Umbilical cord (tissue), 1 donor: ENCODE measurements at regions not wholly inside any gene's neighbourhood (a gene's known extent, or its start where the extent isn't known, plus 50 kb on each side); places are given as distances from the start of the nearest gene placed in this dataset.

Experiments
- DNase-seq: peaks from one replicate; pipeline ENCODE4 v3.0.0-alpha.2; 2015; ENCODE audit warnings: low spot score

DNA sequence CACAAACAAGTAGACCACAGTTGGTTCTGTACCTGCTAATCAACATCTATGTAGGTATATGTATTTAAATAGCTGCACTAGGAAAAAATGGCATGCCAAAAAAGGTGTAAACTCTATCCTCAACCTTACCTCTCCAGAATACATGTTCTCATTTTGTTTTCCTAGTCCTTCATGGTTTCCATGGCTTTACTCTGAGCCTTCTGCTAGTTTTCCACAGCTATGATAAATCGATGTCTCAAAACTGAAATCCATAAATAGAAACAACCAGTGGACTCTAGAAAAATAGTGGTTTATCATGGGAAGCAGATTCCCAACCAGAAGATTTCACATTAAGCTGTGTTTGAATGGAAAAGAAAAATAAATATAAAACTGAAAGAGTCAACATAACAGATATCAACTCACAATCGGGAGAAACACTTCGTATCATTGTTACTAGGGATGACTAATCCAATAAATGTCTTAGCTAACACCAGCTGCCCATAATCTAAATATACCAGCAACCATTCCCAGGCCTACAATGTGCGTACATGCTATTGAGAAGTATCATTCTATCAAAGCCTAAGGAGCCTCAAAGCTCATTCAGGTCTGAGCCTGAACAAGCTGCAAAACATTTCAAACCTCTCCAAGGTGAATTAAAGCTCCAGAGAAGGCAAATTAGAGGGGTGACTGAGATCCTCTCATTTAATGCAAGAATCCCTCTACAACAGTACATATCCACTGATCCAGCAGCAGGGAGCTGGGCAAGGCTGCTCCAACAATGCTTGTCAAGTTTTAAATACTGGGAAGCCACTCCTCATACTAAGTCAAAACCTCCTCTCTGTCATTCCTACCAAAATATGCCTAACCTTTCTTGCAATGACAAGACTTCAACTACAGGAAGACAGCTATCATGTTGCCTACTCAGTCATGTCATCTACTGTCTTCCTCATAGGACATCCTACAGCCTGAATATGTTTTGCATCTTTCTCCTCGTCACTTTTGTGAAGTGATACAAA lies 90.2 kb downstream of the KCTD12 start:
- DNase-seq, result no peak

DNA sequence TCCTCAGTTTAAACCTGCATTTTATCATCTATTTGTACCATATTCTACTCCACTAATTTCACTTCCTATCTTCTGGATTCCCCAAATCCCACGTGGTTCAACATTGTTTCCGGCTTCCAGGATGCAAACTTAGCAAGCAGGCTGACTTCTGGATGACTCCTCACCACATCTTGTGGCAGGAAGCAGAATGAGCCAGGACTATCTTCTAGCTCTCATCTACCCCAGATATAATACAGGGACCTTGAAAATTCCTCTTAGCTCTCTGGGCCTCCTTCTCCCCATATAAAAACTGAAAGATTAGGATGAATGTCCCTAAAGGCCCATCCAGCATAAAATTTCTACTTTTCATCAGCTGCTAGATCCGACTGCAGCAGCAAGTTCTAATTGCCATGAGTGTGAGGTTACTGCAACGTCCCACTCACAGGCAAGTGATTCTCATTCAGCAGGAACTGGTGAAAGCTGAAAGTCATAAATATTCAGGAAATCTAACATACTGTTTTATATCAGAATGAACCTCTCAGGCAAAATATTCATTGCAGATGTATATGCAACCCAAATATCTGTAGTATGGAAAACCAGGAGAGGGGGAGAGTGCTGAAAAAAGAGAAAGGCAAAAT lies 93.4 kb downstream of the KCTD12 start:
- DNase-seq, result peak; percentile 82

DNA sequence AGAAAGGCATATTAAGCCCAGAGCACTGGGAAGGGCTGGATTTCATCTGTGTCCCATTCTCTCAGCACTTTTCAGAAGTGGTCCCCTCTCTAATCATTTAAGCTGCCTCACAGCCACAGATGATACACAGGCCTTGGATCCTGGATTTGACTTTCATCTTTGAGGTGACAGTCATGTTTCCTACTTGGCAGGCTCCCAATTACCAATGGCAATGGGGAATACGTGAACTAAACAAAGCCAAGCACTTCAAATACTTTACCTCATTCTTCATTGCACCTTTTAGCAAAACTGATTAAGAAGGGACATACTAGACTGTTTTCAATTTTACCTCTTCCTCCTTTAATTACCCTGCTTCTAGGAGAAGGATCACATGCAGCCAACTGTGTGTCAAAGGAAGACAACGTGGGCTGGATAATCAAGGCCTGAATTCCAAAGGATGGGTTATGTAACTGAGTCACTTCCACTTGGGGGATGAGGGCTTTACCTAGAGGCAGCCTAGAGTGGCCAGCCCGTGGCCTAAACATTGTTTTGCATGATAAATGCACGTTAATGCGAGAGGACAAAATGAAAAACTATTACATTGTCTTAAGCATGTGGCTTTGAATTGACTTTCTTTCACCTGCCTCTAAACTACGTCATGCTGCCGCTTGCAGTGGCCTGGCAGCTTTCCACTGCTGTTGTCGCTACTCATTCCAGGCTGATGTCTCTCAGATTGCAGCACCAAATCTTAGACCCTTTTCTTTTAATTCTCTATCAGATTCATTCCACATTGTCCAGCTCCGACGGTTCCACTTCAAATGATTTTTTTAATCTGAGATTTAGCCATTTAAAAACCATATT lies 95.0 kb downstream of the KCTD12 start:
- no peak for DNase-seq

DNA sequence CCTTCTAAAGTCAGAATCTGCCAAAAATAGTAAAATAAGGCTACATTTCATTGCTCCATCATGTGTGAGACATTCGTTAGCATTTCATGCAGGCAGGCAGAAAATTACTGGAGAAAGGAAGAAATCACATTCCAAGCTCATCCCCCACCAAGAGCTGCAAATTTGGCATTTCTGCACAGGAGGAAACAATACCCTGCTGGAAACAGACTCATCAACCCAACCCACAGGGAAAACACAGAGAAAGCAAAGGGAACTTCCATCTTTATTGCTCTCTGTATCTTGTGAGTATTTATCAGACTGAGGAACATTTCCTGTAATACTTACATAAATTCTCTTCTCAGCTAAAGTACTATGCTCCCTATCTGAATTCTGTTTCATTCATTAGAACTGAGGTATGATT lies 95.7 kb downstream of the KCTD12 start:
- DNase-seq, result no peak

DNA sequence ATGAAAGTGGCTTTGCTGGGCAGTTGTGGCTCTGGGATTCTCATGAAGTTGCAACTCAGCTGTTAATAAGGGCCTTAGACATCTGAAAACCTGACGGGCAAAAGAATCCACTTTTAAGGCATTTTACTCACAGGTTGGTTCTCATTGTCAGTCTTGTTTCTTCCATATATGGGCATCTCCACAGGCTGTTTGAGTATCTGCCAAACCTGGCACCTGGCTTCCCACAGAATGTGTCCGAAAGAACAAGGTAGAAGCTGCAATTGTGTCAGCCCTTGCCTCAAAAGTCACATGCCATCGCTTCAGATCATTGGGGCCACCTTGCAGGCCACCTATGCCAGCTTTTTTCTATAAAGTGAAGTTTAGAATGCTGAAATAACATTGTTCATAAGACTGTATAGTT lies 102.4 kb downstream of the KCTD12 start:
- DNase-seq, result no peak

GRCh38 chr13:76778853-76779252 lies 107.4 kb downstream of the KCTD12 start:
- DNase-seq, result peak; percentile 66

GRCh38 chr13:76777096-76777495 lies 109.1 kb downstream of the KCTD12 start:
- DNase-seq, result no peak

GRCh38 chr13:76775088-76775740 lies 111.0 kb downstream of the KCTD12 start:
- DNase-seq, result peak; percentile 83

DNA sequence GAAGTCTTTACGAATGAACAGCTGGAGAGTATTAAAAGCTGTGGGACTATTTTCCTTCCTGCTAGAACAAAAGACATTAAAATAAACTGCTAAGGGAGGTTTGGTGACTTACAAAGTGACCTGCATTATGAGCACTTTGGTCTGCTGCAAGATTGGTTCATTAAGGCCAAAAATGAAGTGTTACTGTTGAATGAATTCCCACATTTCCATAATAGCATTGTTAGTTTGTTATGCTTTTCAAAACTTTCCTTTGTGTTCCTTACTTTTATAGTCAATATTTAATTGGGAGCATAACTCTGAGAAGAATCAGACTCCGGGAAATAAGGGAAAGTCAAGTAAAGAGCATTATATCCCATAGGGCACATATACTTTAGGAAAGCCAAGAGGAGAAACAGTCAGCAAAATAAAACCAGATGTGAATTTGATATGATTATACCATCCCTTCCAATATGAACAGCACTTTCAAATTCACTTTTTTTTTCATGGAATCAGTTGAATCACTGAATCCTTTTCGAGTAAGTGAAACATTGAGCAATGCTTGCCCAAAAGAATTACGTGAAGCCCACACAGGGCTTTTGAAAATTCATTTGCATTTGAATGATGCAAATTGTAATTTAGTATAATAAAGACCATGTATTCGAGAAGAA lies 112.6 kb downstream of the KCTD12 start:
- DNase-seq, result no peak

GRCh38 chr13:76772241-76772640 lies 114.0 kb downstream of the KCTD12 start:
- no peak for DNase-seq

- no peak for DNase-seq
Observed at GRCh38 chr13:76769271-76769791, 116.9 kb downstream of the KCTD12 start.

DNA sequence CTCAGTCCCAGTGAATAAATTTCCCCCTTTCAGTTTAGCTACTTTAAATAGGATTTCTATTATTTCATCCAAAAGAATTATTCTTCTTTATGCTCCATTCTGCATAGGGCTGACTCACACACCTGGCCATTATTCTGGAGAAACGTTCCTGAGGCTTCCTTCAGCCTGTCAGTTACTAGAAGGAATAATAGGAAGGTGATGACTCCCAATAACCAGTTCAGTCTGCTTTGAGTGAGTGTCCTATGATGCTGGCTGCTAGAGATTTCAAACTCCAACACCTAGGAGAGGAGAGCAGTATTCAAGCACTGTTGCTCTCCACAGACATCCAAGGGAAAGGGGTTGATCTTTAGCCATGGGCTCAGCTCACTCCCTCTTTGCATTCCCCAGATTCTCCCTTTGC lies 117.8 kb downstream of the KCTD12 start:
- no peak for DNase-seq

GRCh38 chr13:76764916-76765315 lies 121.3 kb downstream of the KCTD12 start:
- DNase-seq, result no peak

DNA sequence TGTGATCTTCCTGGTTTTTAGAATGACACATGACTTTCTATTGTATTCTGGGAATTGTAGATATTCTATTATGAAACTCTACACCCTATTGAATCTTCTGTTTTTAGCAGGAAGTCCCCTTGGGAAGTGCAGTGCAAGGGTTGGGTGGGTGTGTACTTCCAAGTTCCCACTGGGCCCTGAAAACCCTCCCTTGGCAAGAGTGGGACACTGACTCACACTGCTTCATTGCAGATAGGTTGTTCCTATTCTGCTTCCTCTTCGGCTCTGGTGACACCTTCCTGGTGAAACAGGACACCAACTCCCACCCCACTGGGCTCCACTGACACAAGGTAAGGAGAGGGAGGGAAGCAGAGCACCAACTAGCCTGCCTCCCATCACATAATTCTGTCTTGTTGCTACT lies 121.8 kb downstream of the KCTD12 start:
- DNase-seq, result no peak

- DNase-seq, result no peak
Observed at GRCh38 chr13:76762721-76763120, 123.5 kb downstream of the KCTD12 start.

GRCh38 chr13:76759877-76760276 lies 126.3 kb downstream of the KCTD12 start:
- DNase-seq, result no peak

- peak; percentile 44 for DNase-seq
Observed at GRCh38 chr13:76758738-76759137, 127.5 kb downstream of the KCTD12 start.

DNA sequence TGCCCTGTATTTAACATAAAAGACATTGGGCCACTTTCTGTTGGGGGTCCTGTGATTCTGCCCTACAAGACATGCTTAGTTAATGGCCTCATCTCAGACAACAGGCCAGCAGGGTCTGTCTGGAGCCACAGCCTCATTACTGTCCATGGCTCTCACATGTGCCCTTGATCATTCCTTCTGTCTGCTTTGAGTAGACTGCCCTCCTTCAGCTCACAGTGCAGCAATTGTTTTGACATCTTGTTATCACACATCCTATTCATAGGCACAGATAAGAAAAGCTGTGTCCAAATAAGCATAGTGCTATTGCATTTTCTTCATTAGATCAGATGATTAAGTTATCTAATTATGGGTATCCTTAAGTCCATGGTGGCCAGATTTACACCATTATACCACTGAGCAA lies 127.9 kb downstream of the KCTD12 start:
- peak; percentile 48 for DNase-seq

- no peak for DNase-seq
Observed at GRCh38 chr13:76756451-76756850, 129.8 kb downstream of the KCTD12 start.

GRCh38 chr13:76754414-76754813 lies 131.8 kb downstream of the KCTD12 start:
- no peak for DNase-seq

DNA sequence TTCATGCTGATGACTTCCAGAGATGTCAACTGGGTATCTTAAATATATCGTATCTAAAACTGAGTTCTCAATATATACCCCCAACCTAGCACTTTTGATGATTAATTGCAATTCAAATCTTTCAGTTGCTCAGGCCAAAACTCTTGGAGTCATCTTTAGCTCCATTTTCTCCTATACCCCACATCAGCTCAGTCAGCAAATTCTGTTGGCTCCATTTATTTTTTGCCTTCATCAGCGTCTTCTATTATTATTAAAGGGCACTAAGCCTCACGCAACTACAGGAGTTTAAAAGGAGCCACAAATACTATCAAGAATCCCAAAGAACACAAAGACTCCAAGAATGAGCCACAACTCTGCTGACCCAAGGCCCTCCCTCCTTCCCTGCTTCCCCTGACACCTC lies 134.9 kb downstream of the KCTD12 start:
- DNase-seq, result no peak
